ENCODE measurements at regions not wholly inside any gene's neighbourhood (a gene's known extent, or its start where the extent isn't known, plus 50 kb on each side); places are given as distances from the start of the nearest gene placed in this dataset.

- no peaks in the 10 kb centered on the region for H3K27me3 ChIP-seq (ENCODE audit: control insufficient read depth, insufficient read depth, low read length, poor library complexity, severe bottlenecking)
- no peak overlapping the region for H3K4me3 ChIP-seq (ENCODE audit: low read length)
- 81 to 100% methylated on average over 2 to 3 of the region's 3 CpGs for WGBS, 2 experiments (ENCODE audit: insufficient coverage in 1 of 2, insufficient read length in 1 of 2)
- no peaks in the 10 kb centered on the region for H3K4me1 Mint-ChIP-seq
- H3K36me3 ChIP-seq (ENCODE audit: control insufficient read depth, insufficient read depth, low read length): no peaks in the 10 kb centered on the region
- peaks cover 2% of the 10 kb centered on the region for H3K27me3 Mint-ChIP-seq (ENCODE audit: insufficient read depth)
- peaks cover 16% of the 10 kb centered on the region for H3K9me3 Mint-ChIP-seq
- no peak overlapping the region for H3K27ac ChIP-seq (ENCODE audit: low read depth, low read length)
- DNase-seq: no peak
- H3K4me3 Mint-ChIP-seq: no peak overlapping the region
- TF ChIP-seq CTCF (conservative IDR thresholded peaks at IDR 0.05): no peak
- no peak overlapping the region for H3K9ac ChIP-seq (ENCODE audit: extremely low read depth, low read length, poor library complexity, severe bottlenecking)
- no peaks in the 10 kb centered on the region for H3K36me3 Mint-ChIP-seq (ENCODE audit: low read depth)
- H3K4me1 ChIP-seq (ENCODE audit: control insufficient read depth, insufficient read depth, low read length): no peaks in the 10 kb centered on the region
- H3K9me3 ChIP-seq (ENCODE audit: control insufficient read depth, low read length): peaks cover 9% of the 10 kb centered on the region
- H3K27ac Mint-ChIP-seq: no peak overlapping the region
These were observed 60.8 kb upstream of the IPO5 start for GRCh38 chr13:97892717-97893116.

GRCh38 chr13:97895383-97895782 is 58.1 kb upstream of the IPO5 start:
- no peaks in the 10 kb centered on the region for H3K4me1 Mint-ChIP-seq
- no peak overlapping the region for H3K27ac ChIP-seq (ENCODE audit: low read depth, low read length)
- H3K4me3 ChIP-seq (ENCODE audit: low read length): no peak overlapping the region
- H3K4me1 ChIP-seq (ENCODE audit: control insufficient read depth, insufficient read depth, low read length): no peaks in the 10 kb centered on the region
- H3K27ac Mint-ChIP-seq: no peak overlapping the region
- no peaks in the 10 kb centered on the region for H3K36me3 Mint-ChIP-seq (ENCODE audit: low read depth)
- H3K27me3 ChIP-seq (ENCODE audit: control insufficient read depth, insufficient read depth, low read length, poor library complexity, severe bottlenecking): no peaks in the 10 kb centered on the region
- H3K4me3 Mint-ChIP-seq: no peak overlapping the region
- WGBS, 2 experiments (ENCODE audit: insufficient coverage in 1 of 2, insufficient read length in 1 of 2): 93% methylated on average over 1 of the region's 1 CpG; no CpG with 5 or more reads in 1 of the 2 experiments
- no peak overlapping the region for H3K9ac ChIP-seq (ENCODE audit: extremely low read depth, low read length, poor library complexity, severe bottlenecking)
- H3K9me3 ChIP-seq (ENCODE audit: control insufficient read depth, low read length): peaks cover 9% of the 10 kb centered on the region
- H3K27me3 Mint-ChIP-seq (ENCODE audit: insufficient read depth): no peaks in the 10 kb centered on the region
- no peaks in the 10 kb centered on the region for H3K36me3 ChIP-seq (ENCODE audit: control insufficient read depth, insufficient read depth, low read length)
- DNase-seq: no peak
- peaks cover 16% of the 10 kb centered on the region for H3K9me3 Mint-ChIP-seq
- no peak for TF ChIP-seq CTCF (conservative IDR thresholded peaks at IDR 0.05)

GRCh38 chr13:97896446-97896845 is 57.0 kb upstream of the IPO5 start:
- Mint-ChIP-seq H3K4me3 (no peak overlapping the region), H3K36me3 (ENCODE audit: low read depth) (no peaks in the 10 kb centered on the region), H3K9me3 (peaks cover 16% of the 10 kb centered on the region), H3K27ac (no peak overlapping the region), H3K4me1 (peaks cover under 1% of the 10 kb centered on the region), H3K27me3 (ENCODE audit: insufficient read depth) (no peaks in the 10 kb centered on the region)
- Histone ChIP-seq H3K27me3 (ENCODE audit: control insufficient read depth, insufficient read depth, low read length, poor library complexity, severe bottlenecking) (no peaks in the 10 kb centered on the region), H3K9ac (ENCODE audit: extremely low read depth, low read length, poor library complexity, severe bottlenecking) (no peak overlapping the region), H3K9me3 (ENCODE audit: control insufficient read depth, low read length) (peaks cover 9% of the 10 kb centered on the region), H3K4me1 (ENCODE audit: control insufficient read depth, insufficient read depth, low read length) (no peaks in the 10 kb centered on the region), H3K4me3 (ENCODE audit: low read length) (no peak overlapping the region), H3K27ac (ENCODE audit: low read depth, low read length) (no peak overlapping the region), H3K36me3 (ENCODE audit: control insufficient read depth, insufficient read depth, low read length) (no peaks in the 10 kb centered on the region)
- WGBS, 2 experiments (ENCODE audit: insufficient coverage in 1 of 2, insufficient read length in 1 of 2): 100% methylated on average over 2 of the region's 2 CpGs
- DNase-seq: no peak
- TF ChIP-seq CTCF (conservative IDR thresholded peaks at IDR 0.05): no peak

All from endodermal cell (in vitro differentiated cells).